GM23338 (cell line): ENCODE measurements at regions not wholly inside any gene's neighbourhood (a gene's known extent, or its start where the extent isn't known, plus 50 kb on each side); places are given as distances from the start of the nearest gene placed in this dataset.

Experiments used
- ATAC-seq: fragments of 200-7000 bp; cut with Tn5 transposase; 3 replicates; pipeline ENCODE4 v1.9.1; 2020
- DNase-seq: peaks from one replicate; pipeline ENCODE4 v3.0.0-alpha.2; 2015; ENCODE audit warnings: low spot score
- H2AFZ ChIP-seq: fragments of 200-600 bp; sonication (generic); 2 replicates; pipeline ENCODE4 v1.8.0; 2016; ENCODE audit warnings: antibody characterized with exemption, mild to moderate bottlenecking, moderate library complexity
- H3F3A ChIP-seq: fragments of 200-600 bp; sonication (generic); replicated peaks from 2 replicates; pipeline ENCODE4 v1.8.0; 2017; ENCODE audit warnings: antibody characterized with exemption, mixed run types, low read depth
- H3K27ac ChIP-seq: fragments of 200-600 bp; sonication (generic); 2 replicates; pipeline ENCODE4 v1.6.1; 2016; ENCODE audit warnings: low read depth
- H3K27me3 ChIP-seq: fragments of 200-600 bp; sonication (generic); 2 replicates; pipeline ENCODE4 v1.8.0; 2016; ENCODE audit warnings: mild to moderate bottlenecking, mixed run types, moderate library complexity; ENCODE audit not compliant: insufficient read depth
- H3K36me3 ChIP-seq: fragments of 200-600 bp; sonication (generic); 2 replicates; pipeline ENCODE4 v1.8.0; 2016; ENCODE audit warnings: mild to moderate bottlenecking; ENCODE audit not compliant: insufficient read depth
- H3K4me1 ChIP-seq: fragments of 200-600 bp; sonication (generic); 2 replicates; pipeline ENCODE4 v1.8.0; 2016; ENCODE audit warnings: mild to moderate bottlenecking, moderate library complexity; ENCODE audit not compliant: insufficient read depth
- H3K4me2 ChIP-seq: fragments of 200-600 bp; sonication (generic); 2 replicates; pipeline ENCODE4 v1.7.1; 2017; ENCODE audit warnings: mixed run types
- H3K4me3 ChIP-seq: fragments of 200-600 bp; sonication (generic); 2 replicates; pipeline ENCODE4 v1.6.1; 2016; ENCODE audit warnings: mixed run types
- H3K79me2 ChIP-seq: fragments of 200-600 bp; sonication (generic); replicated peaks from 2 replicates; pipeline ENCODE4 v1.8.0; 2017; ENCODE audit warnings: mild to moderate bottlenecking; ENCODE audit not compliant: insufficient read depth
- H3K9me2 ChIP-seq: fragments of 200-600 bp; sonication (generic); 2 replicates; pipeline ENCODE4 v1.8.0; 2017; ENCODE audit not compliant: insufficient read depth
- H4K20me1 ChIP-seq: fragments of 200-600 bp; sonication (generic); replicated peaks from 2 replicates; pipeline ENCODE4 v1.8.0; 2017; ENCODE audit warnings: mild to moderate bottlenecking; ENCODE audit not compliant: insufficient read depth
- H3K27ac Mint-ChIP-seq: 2 replicates; pipeline ENCODE4 v1.8.0; 2020; ENCODE audit warnings: inconsistent platforms, mild to moderate bottlenecking, moderate library complexity, mixed read lengths
- H3K27me3 Mint-ChIP-seq: 3 replicates; pipeline ENCODE4 v1.8.0; 2022; ENCODE audit warnings: low read depth, mild to moderate bottlenecking, moderate library complexity, mixed read lengths, inconsistent platforms; ENCODE audit not compliant: insufficient read depth, poor library complexity
- H3K36me3 Mint-ChIP-seq: 3 replicates; pipeline ENCODE4 v1.8.0; 2021; ENCODE audit warnings: low read depth, mild to moderate bottlenecking, inconsistent platforms, moderate library complexity, mixed read lengths
- H3K4me1 Mint-ChIP-seq: 3 replicates; pipeline ENCODE4 v1.8.0; 2020; ENCODE audit warnings: mild to moderate bottlenecking, inconsistent platforms, mixed read lengths
- H3K4me3 Mint-ChIP-seq: 3 replicates; pipeline ENCODE4 v1.8.0; 2021; ENCODE audit warnings: moderate library complexity, mild to moderate bottlenecking, inconsistent platforms, mixed read lengths
- H3K9me3 Mint-ChIP-seq: 3 replicates; pipeline ENCODE4 v1.8.0; 2020; ENCODE audit warnings: moderate library complexity, mild to moderate bottlenecking, inconsistent platforms, mixed read lengths
- CREB1 ChIP-seq: fragments of 250-450 bp; sonication (Bioruptor Pico); IDR thresholded peaks from 2 replicates; pipeline ENCODE4 v1.5.0; 2020; ENCODE audit warnings: low read depth, mild to moderate bottlenecking, moderate library complexity
- CTCF ChIP-seq, 2 experiments: fragments of 200-600 bp in 1 of 2; sonication (generic) in 1 of 2; conservative IDR thresholded peaks; 2 replicates each; pipeline versions ENCODE4 v1.5.1 to v1.6.1; 2016 to 2017; ENCODE audit warnings: antibody characterized with exemption in 2 of 2, low read depth in 2 of 2, mild to moderate bottlenecking in 2 of 2, moderate library complexity in 1 of 2
- ETS1 ChIP-seq: IDR thresholded peaks from 2 replicates; pipeline ENCODE4 v1.6.1; 2016; ENCODE audit warnings: antibody characterized with exemption
- REST ChIP-seq: IDR thresholded peaks from one replicate; pipeline ENCODE4 v1.6.1; 2018; ENCODE audit warnings: antibody characterized with exemption; ENCODE audit not compliant: unreplicated experiment
- ZNF462 ChIP-seq: fragments of 250-450 bp; sonication (Bioruptor Pico); IDR thresholded peaks from 2 replicates; pipeline ENCODE4 v1.5.0; 2020; ENCODE audit warnings: mild to moderate bottlenecking, moderate library complexity

GRCh38 chr16:86761111-86762031 is 183.0 kb downstream of the FOXL1 start:
- Histone ChIP-seq H3K4me1 (peaks cover 11% of the 10 kb centered on the region), H4K20me1 (no peaks in the 10 kb centered on the region), H2AFZ (peak overlapping the region; percentile 93), H3K9me2 (no peaks in the 10 kb centered on the region), H3K27ac (no peak overlapping the region; the same call in 1 of the 2 replicates), H3K27me3 (peaks cover 9% of the 10 kb centered on the region), H3K4me2 (peak overlapping the region; percentile 75), H3F3A (no peaks in the 10 kb centered on the region), H3K79me2 (no peaks in the 10 kb centered on the region), H3K36me3 (no peaks in the 10 kb centered on the region), H3K4me3 (peak overlapping the region; percentile 48)
- TF ChIP-seq ETS1 (no peak), ZNF462 (CRISPR knock-in tag) (no peak), REST (no peak), CTCF (conservative IDR thresholded peaks at IDR 0.05; ENCODE audit: low read depth in 2 of 2) (peak; percentile 72 to 73), CREB1 (CRISPR knock-in tag) (peak; percentile 23; the same call in 1 of the 2 replicates)
- Mint-ChIP-seq H3K27me3 (peaks cover 22% of the 10 kb centered on the region), H3K4me1 (peaks cover 46% of the 10 kb centered on the region), H3K4me3 (peak overlapping the region; percentile 58), H3K27ac (no peak overlapping the region), H3K9me3 (no peaks in the 10 kb centered on the region), H3K36me3 (no peaks in the 10 kb centered on the region)
- DNase-seq: peak; percentile 84
- peak; percentile 89 for ATAC-seq
